Kidney (tissue), 13 donors: ENCODE measurements at regions not wholly inside any gene's neighbourhood (a gene's known extent, or its start where the extent isn't known, plus 50 kb on each side); places are given as distances from the start of the nearest gene placed in this dataset.

Source experiments
- DNase-seq, 5 donors: peaks; one replicate each; pipeline ENCODE4 v3.0.0-alpha.2; 2013 to 2020
- FAIRE-seq: peaks from 2 replicates; lab custom pipeline; 2012; peaks lifted over from hg19 to GRCh38; lab: Jason Lieb, UNC
- H3K27ac ChIP-seq, 2 donors: one replicate each; pipeline ENCODE4 v1.7.0; 2013; ENCODE audit warnings: low read depth in 2 of 2, low read length in 2 of 2, inconsistent platforms in 1 of 2
- H3K27me3 ChIP-seq: one replicate; pipeline ENCODE4 v1.7.1; 2013; ENCODE audit warnings: low read length, inconsistent platforms; ENCODE audit not compliant: control insufficient read depth, insufficient read depth
- H3K36me3 ChIP-seq, 3 donors: one replicate each; pipeline versions ENCODE4 v1.7.0 to v1.7.1; 2013; ENCODE audit warnings: low read length in 3 of 3, control low read depth in 1 of 3, inconsistent platforms in 1 of 3; ENCODE audit not compliant: insufficient read depth in 3 of 3, control insufficient read depth in 2 of 3
- H3K4me1 ChIP-seq, 3 donors: one replicate each; pipeline versions ENCODE4 v1.7.0 to v1.7.1; 2013; ENCODE audit warnings: low read length in 3 of 3, inconsistent platforms in 1 of 3, low read depth in 1 of 3; ENCODE audit not compliant: control insufficient read depth in 2 of 3, insufficient read depth in 2 of 3
- H3K4me3 ChIP-seq, 3 donors: one replicate each; pipeline versions ENCODE4 v1.7.0 to v1.8.1; 2013; ENCODE audit warnings: low read length in 3 of 3, control low read depth in 1 of 3, inconsistent platforms in 1 of 3
- H3K9ac ChIP-seq, 3 donors: one replicate each; pipeline versions ENCODE4 v1.7.0 to v1.7.1; 2013; ENCODE audit warnings: low read length in 3 of 3, control low read depth in 1 of 3, inconsistent platforms in 1 of 3
- H3K9me3 ChIP-seq, 3 donors: one replicate each; pipeline versions ENCODE4 v1.7.0 to v1.7.1; 2013; ENCODE audit warnings: low read length in 3 of 3, control low read depth in 1 of 3, inconsistent platforms in 1 of 3; ENCODE audit not compliant: control insufficient read depth in 2 of 3, insufficient read depth in 1 of 3
- intact Hi-C: fragments of 100-400 bp; cut with DNase I; formaldehyde crosslinking; loops from one replicate; pipeline ENCODE4 v1.11.1; 2022
- TF ChIP-seq, protein P1 (sequence below): IDR thresholded peaks from 3 replicates; pipeline ENCODE4 v1.5.1; 2012; ENCODE audit warnings: mild to moderate bottlenecking, moderate library complexity, borderline replicate concordance; ENCODE audit not compliant: insufficient read depth; ENCODE audit errors: extremely low read depth
- donor health status: control.
- donor health status: control.
- donor health status: control.
- donor health status: control.
- donor health status: control.
- donor health status: DM: yes; HTN: yes; CAD: no.
- donor health status: Normal renal cell carcinoma (clear cell type).

DNA sequence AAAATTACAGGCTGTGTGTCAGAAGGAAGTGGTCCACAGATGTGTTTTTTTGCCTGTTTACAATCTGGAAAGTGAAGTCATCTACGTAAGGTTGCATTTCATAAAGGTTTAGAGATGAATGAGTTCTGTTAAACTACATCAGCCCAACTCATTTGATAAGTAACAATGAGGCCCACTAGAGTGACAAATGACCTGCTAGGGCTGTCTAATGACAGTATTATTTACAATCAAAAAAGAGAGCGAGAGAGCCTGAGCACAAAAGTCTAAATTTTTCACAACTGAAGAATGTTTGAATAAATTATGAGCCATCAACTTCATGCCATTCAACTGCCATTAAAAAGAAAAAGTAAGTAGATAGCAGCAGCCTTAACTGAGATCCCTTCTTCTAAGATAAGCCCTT lies 135.7 kb upstream of the TBL1XR1 start:
- no peaks in the 10 kb centered on the region for H3K9me3 ChIP-seq
- no peak for FAIRE-seq
- no peaks in the 10 kb centered on the region for H3K36me3 ChIP-seq
- DNase-seq = no peak
- H3K9ac ChIP-seq = no peak overlapping the region
- TF ChIP-seq, protein P1, sequence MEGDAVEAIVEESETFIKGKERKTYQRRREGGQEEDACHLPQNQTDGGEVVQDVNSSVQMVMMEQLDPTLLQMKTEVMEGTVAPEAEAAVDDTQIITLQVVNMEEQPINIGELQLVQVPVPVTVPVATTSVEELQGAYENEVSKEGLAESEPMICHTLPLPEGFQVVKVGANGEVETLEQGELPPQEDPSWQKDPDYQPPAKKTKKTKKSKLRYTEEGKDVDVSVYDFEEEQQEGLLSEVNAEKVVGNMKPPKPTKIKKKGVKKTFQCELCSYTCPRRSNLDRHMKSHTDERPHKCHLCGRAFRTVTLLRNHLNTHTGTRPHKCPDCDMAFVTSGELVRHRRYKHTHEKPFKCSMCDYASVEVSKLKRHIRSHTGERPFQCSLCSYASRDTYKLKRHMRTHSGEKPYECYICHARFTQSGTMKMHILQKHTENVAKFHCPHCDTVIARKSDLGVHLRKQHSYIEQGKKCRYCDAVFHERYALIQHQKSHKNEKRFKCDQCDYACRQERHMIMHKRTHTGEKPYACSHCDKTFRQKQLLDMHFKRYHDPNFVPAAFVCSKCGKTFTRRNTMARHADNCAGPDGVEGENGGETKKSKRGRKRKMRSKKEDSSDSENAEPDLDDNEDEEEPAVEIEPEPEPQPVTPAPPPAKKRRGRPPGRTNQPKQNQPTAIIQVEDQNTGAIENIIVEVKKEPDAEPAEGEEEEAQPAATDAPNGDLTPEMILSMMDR = no peak
- no peak overlapping the region for H3K4me3 ChIP-seq
- no peak overlapping the region for H3K27ac ChIP-seq
- H3K4me1 ChIP-seq = peaks cover 0 to 8% (median 7%) of the 10 kb centered on the region in 3 donors
- intact Hi-C loops = no loop called here
- H3K27me3 ChIP-seq = no peaks in the 10 kb centered on the region

DNA sequence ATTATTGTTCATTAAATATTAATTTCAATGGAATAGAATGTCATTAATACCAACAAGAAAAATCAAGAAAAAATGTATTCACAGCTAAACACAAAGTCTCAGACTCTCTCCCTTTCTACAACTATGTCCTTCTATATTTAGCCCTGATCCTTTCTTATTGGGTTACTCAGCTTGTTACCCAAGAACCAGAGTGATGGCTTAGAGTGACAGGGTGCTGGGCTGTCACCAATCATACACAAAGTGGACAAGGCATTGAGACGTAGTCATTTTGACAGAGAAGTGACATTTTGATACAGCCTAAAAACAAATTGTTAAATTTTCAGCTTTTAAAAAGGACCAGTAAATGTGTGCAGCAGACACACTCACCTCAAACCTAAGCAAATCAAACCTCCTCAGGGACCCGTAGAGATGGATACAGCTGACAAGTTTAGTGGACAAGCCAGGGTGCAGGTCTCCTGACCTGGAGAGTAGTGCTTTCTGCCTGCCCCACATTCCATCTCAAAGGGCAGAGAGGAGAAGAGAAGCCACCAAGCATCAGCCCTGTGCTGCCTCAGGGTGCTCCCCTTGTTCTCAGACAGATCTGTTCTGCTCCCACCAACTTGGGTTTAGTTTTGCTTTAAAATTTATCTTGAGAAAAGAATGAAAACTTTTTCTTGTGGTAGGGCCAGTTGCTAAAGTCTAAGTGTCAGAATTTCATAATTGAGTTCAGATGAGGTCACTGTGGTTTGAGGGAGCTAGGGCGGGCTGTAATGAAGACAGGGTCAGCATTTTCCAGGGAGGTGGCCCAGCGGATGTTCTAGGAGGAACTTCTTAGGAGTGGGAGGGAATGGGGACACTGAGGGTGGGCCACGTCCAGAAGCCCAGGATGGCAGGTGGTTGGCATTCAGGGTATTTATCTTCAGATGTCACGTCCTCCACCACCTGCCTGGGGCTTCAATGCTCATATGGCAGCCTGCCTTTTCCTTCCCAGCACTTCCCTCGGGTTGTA lies 136.5 kb upstream of the TBL1XR1 start:
- DNase-seq (peak in 1 of 5 donors; percentile 82), FAIRE-seq (no peak)
- intact Hi-C loops = no loop called here
- no peak overlapping the region for H3K4me3 ChIP-seq
- no peak overlapping the region for H3K27ac ChIP-seq
- no peaks in the 10 kb centered on the region for H3K36me3 ChIP-seq
- no peak overlapping the region for H3K9ac ChIP-seq
- H3K27me3 ChIP-seq = no peaks in the 10 kb centered on the region
- H3K4me1 ChIP-seq = peaks cover 0 to 8% (median 7%) of the 10 kb centered on the region in 3 donors
- TF ChIP-seq, protein P1 = no peak
- H3K9me3 ChIP-seq = no peaks in the 10 kb centered on the region

DNA sequence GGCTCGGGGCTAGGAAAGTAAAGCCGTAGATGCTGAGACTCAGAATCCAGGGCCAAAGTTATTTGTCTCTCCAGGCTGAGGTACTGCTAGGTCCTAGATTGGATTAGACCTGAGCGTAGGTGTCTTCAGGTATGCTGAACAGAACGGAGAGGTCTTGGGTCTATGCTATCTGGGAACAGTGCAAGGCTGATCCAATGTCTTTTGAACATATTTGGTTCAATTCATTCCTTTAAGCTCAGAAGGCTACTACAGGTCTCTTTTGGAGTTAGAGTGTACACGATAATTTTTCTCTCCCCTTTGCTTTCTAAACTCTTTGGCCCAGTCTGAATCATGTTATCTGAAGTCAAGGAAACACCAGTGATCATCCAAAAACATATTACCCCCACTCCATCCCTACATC lies 137.5 kb upstream of the TBL1XR1 start:
- Histone ChIP-seq H3K9me3 (no peaks in the 10 kb centered on the region), H3K36me3 (no peaks in the 10 kb centered on the region), H3K27me3 (no peaks in the 10 kb centered on the region), H3K4me3 (no peak overlapping the region), H3K4me1 (peaks cover 0 to 8% (median 7%) of the 10 kb centered on the region in 3 donors), H3K27ac (no peak overlapping the region), H3K9ac (no peak overlapping the region)
- FAIRE-seq (no peak), DNase-seq (no peak)
- intact Hi-C loops = no loop called here
- TF ChIP-seq, protein P1 = no peak
